AG20443 (cell line): ENCODE measurements at regions not wholly inside any gene's neighbourhood (a gene's known extent, or its start where the extent isn't known, plus 50 kb on each side); places are given as distances from the start of the nearest gene placed in this dataset.
"Not testable (repeated sequence)": the region's sequence is repeated elsewhere in the genome, so short reads cannot be mapped to it uniquely, and the experiment has no call there.

Source experiments
- DNase-seq: peaks from one replicate; pipeline ENCODE4 v3.0.0; 2012; ENCODE audit warnings: low spot score, mixed read lengths

DNA sequence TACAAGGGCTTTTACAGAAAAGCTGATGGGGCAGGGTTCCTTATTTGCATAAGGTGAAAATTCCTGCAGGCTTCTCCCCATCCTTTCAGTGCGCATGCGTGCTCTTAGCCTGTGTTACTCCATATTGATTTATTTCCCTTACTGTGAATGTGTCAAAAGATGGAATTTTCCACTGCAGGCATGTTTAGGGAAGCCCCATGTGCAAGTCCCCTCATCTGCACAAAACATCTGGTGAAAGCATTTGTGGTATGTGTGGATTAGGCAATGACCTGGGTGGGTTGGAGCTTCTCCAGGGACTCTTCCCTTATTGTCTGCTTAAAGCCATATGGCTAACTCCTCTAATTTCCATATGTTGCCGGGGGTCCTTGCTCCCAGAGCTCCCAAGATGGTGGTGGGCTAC lies 912.7 kb upstream of the LRFN5 start:
- DNase-seq, result no peak

DNA sequence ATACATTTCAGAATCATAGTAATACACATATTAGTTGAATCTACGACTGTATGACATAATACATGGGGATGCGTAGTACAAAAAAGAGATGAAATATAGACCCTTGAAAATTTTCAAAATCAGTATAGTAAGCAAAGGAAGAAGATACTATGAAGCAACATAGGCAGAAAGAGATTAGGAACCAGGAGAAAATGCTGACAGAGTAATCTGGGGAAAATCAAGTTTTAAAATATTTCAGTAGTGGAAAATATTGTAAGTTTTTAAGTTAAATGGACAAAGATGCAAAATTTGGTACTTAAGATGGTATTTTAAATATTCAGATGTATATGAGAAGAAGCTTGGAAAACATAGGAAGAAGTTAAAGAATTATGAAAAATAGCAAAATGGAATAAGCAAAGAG lies 915.6 kb upstream of the LRFN5 start:
- no peak for DNase-seq

DNA sequence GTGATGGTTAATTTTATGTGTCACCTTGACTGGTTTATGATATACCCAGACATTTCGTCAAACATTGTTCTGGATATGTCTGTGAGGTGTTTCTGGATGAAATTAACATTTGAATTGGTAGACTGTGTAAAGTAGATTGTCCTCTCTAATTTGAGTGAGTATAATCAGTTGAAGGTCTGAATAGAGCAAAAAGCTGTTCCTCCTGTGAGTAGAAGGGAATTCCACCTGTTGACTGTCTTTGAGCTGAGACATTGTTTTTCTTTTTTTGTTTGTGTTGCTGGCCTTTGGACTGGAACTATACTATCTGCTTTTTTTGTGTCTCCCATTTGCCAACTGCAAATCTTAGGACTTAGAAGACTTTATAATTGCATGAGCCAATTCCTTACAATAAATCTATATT lies 920.9 kb upstream of the LRFN5 start:
- DNase-seq, result no peak

DNA sequence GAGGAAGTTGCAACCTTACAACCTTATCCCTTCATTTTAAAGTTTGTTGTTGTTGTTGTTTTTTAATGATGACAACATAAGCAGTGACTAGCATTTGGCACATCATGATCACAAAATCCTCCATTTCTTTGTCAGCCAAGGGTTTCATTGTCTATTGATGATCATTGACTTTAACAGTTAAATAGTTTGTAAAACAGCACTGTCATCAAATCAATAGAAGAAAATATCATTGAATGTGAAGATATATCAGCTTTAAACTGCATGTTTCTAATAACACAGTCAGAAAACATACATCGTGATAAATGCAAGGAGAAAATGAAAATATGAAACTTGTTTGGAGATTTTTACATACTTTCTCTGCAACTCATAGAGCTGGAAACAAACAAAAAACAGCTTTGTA lies 922.3 kb upstream of the LRFN5 start:
- no peak for DNase-seq

DNA sequence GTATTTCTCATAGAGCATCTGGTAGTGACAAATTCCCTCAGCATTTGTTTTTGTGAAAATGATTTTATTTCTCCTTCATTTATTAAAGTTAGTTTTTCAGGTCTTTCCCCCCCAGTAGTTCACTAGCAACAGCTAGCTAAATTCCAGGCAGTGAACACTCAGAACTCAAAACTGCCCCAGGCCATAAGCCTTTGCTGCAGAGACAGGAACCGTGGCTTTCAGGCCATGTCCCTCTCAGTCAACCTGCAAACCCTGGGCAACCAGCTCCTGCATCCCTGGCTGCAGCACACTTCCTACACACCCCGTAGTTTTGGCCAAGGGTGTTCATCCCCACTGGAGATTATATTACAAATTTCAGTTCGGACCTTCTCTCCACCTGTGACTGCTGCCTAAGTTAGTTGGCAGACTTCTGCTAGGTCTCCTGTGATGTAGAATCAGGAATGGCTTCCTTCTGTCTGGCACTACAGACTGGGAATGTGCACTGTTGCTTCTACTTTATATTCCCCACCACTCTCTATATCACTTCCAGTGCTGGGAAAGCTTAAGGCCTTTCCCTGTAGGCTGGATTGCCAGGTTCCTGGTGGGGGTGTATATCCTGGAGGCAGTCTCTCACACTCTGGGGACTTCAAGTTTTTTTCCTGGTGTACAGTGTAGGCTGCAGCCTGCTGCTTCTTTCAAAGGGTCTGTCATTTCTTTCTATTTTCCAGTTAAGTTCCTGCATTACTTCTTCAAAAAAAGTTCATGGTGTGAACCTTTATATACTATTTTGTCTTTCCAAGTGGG lies 924.4 kb upstream of the LRFN5 start:
- DNase-seq, result no peak

DNA sequence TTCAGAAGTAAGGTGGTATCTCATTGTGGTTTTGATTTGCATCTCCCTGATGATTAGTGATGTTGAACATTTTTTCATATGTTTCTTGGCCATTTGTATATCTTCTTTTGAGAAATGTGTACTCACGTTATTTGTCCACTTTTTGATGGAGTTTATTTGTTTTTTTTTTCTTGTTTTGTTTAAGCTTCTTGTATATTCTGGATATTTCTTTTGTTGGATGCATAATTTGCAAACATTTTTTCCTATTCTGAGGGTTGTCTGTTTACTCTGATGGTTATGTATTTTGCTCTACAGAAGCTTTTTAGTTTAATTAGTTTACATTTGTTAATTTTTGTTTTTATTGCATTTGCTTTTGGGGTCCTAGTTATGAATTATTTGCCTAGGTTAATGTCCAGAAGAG lies 927.4 kb upstream of the LRFN5 start:
- no peak for DNase-seq

DNA sequence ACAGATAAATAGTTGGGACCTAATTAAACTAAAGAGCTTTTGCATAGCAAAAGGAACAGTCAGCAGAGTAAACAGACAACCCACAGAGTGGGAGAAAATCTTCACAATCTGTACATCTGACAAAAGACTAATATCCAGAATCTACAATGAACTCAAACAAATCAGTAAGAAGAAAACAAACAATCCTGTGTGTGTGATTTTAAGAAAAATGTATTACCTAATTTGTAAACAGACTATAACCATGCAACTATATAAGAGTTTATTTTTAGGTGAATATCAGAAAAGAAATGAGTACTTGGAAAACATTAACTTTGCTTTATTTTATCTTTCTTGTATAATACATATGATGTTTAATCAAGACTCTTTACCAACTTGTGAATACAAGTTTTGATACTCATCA lies 929.5 kb upstream of the LRFN5 start:
- not testable (repeated sequence) for DNase-seq

DNA sequence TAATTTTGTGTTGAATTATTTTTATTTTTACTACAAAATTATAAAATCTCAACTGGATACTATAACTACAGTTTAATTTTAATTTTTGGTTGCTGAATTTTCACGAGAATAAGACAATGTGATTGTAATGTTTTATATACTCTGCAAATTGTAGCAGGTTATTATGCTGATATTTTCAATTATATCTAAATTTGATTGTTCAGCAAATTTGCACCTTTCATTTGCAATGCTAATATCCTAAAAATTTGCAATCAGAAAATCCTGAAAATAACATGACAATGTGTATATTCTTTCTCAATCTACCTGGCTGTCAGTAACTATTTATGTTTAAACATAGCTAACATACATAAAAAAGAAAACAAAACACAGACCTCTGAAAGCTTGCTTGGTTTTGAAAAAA lies 932.2 kb upstream of the LRFN5 start:
- no peak for DNase-seq

DNA sequence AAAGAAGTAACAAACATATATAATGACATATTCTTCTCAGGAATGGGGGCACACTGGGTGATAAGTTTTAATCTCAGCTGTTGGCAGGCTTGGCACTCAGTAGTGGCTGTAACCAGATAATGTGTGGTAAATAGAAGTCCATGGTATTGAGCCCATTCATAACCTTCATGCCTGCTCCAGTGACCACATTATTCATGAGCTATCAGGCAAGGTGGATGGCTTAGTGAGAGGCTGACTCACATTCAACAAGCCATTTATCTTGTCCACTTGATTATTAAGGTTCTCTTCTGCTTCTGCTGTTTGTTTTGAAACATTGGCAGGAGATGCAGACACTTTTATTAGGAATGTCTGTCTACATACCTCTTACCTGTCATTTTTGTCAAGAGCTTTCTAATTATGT lies 950.4 kb upstream of the LRFN5 start:
- no peak for DNase-seq

DNA sequence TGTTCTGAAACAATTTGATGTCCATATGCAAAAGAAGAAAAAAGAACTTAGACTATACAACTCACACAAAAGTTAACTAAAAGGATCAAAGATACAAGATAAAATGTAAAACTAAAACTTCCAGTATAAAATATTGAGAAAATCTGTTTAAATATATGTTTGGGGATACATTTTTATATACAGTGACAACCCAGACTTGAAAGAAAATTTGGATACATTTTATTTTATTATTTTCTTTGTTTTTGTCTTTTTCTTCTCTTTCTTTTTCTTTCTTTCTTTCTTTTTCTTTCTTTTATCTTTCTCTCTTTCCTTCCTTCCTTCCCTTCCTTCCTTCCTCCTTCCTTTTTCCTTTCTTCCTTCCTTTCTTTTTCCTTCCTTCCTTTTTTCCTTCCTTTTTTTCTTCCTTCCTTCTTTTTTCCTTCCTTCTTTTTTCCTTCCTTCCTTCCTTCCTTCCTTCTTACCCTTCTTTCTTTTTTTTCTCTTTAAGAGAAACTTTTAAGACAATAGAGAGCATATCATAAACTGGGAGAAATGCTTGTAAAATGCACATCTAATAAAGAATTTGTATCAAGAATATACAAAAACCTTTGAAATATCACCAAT lies 954.5 kb upstream of the LRFN5 start:
- DNase-seq, result no peak

DNA sequence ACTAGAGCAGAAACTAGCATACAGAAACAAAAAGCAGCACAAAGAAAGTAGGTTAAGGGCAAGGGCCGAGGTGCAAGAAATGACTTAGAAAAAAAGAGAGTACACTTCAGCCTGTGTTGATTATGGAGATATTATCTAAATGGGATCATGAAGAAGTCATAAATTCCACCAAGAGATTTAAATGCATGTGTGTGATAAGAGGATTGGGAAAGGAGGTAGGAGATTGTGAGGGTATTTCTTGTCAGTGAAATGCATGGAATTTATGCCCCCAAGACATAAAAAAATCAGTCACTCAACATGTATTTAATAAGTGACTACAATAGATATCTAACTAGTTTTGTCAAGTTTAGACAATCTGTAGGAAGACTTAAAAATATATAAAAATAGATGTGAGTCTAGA lies 976.2 kb upstream of the LRFN5 start:
- DNase-seq, result no peak

DNA sequence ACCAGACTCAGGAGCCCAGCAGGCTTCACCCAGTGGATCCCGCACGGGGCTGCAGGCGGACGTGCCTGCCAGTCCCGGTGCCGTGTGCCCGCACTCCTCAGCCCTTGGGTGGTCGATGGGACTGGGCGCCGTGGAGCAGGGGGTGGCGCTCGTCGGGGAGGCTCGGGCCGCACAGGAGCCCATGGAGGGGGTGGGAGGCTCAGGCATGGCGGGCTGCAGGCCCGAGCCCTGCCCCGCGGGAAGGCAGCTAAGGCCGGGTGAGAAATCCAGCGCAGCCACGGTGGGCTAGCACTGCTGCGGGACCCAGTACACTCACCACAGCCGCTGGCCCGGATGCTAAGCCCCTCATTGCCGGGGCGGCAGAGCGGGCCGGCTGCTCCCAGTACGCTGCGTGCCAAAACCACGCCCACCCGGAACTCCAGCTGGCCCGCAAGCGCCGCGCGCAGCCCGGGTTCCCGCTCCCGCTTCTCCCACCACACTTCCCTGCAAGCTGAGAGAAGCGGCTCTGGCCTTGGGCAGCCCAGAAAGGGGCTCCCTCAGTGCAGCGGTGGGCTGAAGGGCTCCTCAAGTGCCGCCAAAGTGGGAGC lies 977.0 kb upstream of the LRFN5 start:
- DNase-seq, result not testable (repeated sequence)

DNA sequence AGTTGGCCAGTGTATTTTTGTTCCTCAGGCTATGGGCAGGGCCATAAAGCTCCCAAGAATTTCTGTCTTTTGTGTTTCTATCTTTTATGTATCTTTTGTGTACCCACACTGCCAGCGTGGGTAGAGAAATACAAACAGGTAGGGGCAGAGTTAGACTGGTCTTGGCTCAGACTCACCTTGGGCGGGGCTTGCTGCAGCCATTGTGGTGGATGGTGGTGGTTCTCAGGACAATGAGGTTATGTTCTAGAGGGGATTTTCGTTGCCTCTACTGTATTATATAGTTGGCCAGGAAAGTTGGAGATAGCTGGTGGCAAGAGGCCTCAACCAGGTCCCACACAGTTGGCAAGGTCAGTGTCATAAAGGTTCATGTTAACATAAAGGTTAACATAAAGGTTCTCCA lies 977.5 kb upstream of the LRFN5 start:
- no peak for DNase-seq

DNA sequence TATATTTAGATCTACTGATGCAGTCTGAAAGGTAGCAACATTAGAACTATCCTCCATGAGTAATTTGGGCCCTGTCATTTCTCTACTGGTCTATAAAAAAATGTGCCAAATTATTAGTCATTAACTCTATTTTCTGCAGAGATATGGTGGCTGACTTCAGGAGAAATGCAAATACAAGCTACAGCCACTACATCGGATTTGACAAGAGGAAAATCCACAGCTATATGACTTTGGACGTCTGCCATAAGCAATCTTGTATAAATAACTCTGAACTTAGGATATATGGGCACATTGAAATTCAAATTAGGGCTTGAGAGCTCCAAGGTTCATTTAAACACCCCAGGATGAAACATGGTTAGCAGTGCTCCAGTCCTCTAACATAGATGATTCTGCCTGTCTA lies 983.0 kb upstream of the LRFN5 start:
- no peak for DNase-seq

DNA sequence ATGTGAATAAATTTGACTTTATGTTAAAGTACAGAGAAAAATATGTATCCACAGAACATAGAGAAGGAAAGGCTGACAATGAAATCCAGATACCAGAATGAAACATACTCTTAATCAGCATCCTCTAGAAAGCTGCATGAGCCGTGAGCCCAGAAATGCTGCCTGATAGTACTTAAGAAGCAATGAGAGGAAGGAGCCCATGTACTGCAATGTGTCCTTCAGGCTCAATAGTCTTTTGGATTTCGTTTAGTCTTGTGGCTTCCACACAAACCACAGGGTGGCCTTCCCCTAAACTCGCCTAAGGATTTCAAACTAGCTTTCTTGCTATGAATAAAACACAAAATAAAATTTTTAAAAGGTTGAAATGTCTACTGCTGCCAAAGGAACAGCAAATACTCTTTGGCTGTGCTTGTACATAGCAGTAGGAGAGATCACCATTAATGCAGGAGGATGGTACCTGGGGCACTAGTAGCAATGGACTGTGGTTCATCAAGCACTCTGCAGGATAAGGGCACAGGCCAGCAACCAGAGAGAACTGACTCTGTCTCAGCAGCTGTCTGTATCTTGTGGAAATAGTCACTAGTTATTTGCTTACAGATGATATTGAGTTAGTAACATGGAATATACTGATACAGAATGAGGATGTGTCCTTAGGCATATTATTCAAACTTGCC lies 988.3 kb upstream of the LRFN5 start:
- no peak for DNase-seq

DNA sequence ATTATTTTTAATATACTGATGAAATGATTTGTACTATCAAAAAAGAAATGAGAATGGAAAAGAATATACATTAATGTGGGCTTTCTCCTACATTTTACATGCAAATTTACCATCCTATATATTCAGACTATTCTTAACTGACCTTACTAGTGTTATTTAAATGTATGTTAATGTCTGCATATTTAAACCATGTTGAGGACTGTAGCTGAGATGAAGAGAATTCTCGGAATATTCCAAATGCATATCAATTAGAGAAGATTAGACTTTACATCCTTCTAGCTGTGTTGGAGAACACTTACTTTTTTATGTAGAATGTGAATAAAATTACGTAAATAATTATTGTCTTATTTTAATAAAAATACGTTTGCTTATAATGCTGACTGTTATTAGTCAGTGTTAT lies 990.1 kb upstream of the LRFN5 start:
- no peak for DNase-seq

DNA sequence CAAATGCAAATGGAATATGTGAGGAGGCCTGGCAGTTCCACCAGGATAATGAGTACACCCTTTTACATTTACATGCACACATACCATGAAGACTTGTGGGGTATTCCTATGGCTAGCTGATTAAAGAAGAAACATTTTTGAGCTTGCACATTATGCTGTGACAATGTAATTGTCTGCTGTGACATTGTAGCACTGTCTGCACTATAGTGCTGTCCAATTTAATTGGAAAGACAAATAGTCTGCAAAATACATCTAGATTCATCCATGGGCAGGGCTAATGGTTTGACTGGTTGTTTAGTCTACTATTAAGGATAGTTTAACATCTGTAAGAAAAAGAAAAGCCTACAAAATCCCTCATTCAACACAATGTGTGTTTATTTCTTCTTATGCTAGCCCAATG lies 1005.6 kb upstream of the LRFN5 start:
- DNase-seq, result no peak

DNA sequence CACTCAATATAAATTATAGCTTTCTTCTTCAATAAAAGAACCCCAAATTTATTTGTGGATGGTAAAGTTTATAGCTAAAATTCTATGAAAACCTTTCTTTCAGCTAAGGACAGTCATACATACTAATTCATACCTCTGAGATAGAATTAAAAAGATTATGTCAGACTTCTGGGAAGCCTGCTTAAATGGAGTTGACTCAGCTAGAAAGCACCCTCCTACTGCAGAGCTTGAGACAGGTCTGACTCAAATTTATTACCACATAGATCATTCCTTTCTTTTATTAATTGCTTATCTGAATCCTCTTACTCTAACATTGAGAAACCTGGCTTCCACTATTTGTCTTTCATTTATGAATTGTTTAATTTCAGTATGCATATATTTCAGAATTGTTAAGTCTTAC lies 1007.0 kb upstream of the LRFN5 start:
- DNase-seq, result no peak

DNA sequence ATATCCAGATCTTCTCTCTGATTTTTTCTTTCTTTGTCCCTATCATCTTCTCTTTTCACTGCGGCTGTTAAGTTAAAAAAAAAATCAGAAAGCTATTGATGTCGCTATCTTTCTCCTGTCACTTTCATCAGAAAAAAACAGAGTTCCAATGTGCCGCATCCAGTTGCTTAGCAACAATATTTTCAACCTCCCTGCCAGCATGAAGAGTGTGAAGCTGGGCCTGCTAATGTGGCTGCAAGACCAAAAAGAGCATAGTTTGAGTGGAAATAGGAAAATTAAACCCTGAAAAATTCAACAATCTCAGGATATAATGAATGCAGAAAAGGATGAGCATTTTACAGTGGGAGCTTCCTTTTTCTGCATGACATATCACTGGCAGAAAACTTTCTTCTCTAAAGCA lies 1025.4 kb upstream of the LRFN5 start:
- no peak for DNase-seq

DNA sequence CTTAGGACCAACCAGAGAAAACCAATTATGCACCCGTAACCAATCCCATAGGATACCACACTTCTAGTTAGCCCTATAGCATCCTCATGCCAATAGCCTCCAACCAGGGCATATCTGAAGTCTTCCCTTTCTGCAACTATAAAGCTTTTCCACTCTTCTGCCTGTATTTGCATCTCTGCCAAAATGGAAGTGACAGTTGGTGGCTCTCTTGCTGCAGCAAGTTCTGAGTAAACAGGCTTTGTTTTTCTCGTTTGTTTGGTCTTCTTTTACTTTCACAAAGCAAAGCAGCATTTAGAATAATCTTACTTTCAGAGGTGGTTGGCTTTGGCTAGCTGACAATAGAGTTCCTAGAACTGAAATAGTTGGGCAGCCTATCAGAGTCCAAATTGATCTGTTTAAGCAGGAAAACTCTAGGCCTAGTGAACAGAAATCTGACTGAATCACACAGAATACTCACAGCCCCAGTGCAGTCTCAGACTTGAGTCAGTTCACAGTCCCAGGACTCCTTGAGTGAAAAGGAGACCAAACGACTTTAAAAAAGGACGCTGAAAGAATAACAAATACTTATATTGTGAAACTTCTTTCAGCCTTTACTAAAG lies 1029.7 kb upstream of the LRFN5 start:
- no peak for DNase-seq

DNA sequence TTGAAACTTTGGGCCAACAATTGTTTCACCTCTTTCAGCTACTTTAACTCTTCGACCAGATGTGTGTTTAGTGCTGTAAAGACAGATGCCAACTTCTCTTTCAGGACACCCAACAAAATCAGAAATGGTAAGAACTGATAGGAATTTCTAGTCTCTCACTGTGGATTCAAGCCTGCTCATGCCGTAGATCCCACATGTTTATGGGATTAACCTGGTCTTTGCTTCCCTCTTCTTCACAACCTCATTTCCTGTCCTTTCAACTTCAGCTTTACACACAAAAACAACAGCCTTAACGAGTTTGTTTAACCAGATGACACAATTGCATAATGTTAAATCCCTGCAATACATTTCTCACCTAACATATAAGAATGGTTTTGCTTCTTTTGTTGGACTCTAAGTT lies 1031.9 kb upstream of the LRFN5 start:
- no peak for DNase-seq

DNA sequence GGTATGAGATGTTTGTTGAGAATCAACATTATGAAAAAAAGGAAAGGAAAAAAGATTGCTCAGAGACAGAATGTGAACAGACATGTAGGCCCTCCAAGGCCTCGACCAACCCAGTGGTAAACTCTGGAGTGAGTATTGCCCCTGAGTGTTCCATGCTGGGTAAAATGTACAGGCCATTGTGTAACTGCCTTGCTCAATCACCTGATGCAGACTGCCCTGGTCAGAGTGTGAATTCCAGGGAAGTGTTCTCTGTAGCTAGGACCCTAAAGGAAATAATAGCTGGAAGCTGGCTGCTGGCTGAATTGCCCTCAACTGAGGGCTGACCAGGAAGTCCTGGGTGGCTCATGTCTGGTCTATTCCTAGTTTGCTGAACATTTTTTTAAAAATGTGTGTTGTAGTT lies 1081.4 kb upstream of the LRFN5 start:
- no peak for DNase-seq

DNA sequence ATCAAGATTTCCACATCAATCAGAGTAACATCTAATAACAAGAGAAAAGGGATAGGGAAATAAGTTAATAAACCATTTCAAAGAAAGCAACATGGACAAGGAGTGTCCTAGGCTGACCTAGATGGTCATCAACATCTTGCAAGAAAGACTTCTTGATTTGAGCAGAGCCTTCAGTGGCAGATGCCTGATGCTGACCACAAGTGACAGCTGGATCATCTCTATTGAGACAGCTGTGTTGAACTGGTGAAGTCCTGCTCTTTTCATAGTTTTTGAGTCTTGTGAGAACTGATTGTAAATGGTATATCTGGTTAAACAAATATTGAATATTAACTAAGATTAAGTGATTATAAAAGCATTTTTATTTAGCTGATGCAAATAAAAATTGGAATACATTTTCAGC lies 1083.6 kb upstream of the LRFN5 start:
- no peak for DNase-seq
